ELR (cell line): ENCODE measurements at regions not wholly inside any gene's neighbourhood (a gene's known extent, or its start where the extent isn't known, plus 50 kb on each side); places are given as distances from the start of the nearest gene placed in this dataset.

Experiments used
- DNase-seq: peaks from one replicate; pipeline ENCODE4 v3.0.0-alpha.2; 2015; ENCODE audit warnings: low read depth

- no peak for DNase-seq
These were observed 85.0 kb downstream of the NUF2 start for GRCh38 chr1:163406772-163407171.

- DNase-seq: no peak
These were observed 86.5 kb downstream of the NUF2 start for GRCh38 chr1:163408262-163408661.

- peak; percentile 61 for DNase-seq
These were observed 88.6 kb downstream of the NUF2 start for GRCh38 chr1:163410073-163410999.

GRCh38 chr1:163412221-163412620 lies 90.5 kb downstream of the NUF2 start:
- no peak for DNase-seq

GRCh38 chr1:163414778-163415177 lies 93.0 kb downstream of the NUF2 start:
- no peak for DNase-seq

- no peak for DNase-seq
These were observed 99.9 kb downstream of the NUF2 start for GRCh38 chr1:163421701-163422100.

GRCh38 chr1:163422738-163423404 lies 101.1 kb downstream of the NUF2 start:
- no peak for DNase-seq

GRCh38 chr1:163426505-163427251 lies 104.9 kb downstream of the NUF2 start:
- DNase-seq: no peak

- no peak for DNase-seq
These were observed 105.5 kb downstream of the NUF2 start for GRCh38 chr1:163427279-163427678.

- DNase-seq: no peak
These were observed 114.5 kb downstream of the NUF2 start for GRCh38 chr1:163436140-163436812.

- no peak for DNase-seq
These were observed 117.7 kb downstream of the NUF2 start for GRCh38 chr1:163439471-163439870.

GRCh38 chr1:163440090-163440489 lies 118.3 kb downstream of the NUF2 start:
- DNase-seq: no peak

GRCh38 chr1:163442231-163442879 lies 120.6 kb downstream of the NUF2 start:
- DNase-seq: no peak

GRCh38 chr1:163442895-163443294 lies 121.1 kb downstream of the NUF2 start:
- no peak for DNase-seq

- no peak for DNase-seq
These were observed 122.1 kb downstream of the NUF2 start for GRCh38 chr1:163443863-163444262.

- DNase-seq: no peak
These were observed 122.9 kb downstream of the NUF2 start for GRCh38 chr1:163444665-163445064.

- DNase-seq: no peak
These were observed 129.2 kb downstream of the NUF2 start for GRCh38 chr1:163450986-163451385.

GRCh38 chr1:163459539-163459938 lies 137.8 kb downstream of the NUF2 start:
- DNase-seq: no peak

- DNase-seq: no peak
These were observed 145.5 kb downstream of the NUF2 start for GRCh38 chr1:163467289-163467688.

GRCh38 chr1:163471779-163472650 lies 150.3 kb downstream of the NUF2 start:
- no peak for DNase-seq
